Left ventricle myocardium inferior (tissue), 1 donor: ENCODE measurements at regions not wholly inside any gene's neighbourhood (a gene's known extent, or its start where the extent isn't known, plus 50 kb on each side); places are given as distances from the start of the nearest gene placed in this dataset.
"Not testable (repeated sequence)": the region's sequence is repeated elsewhere in the genome, so short reads cannot be mapped to it uniquely, and the experiment has no call there.

Experiments used
- DNase-seq: peaks from one replicate; pipeline ENCODE4 v3.0.0-alpha.2; 2020
- H3K27ac ChIP-seq: fragments of 200-600 bp; replicated peaks from 2 replicates; pipeline ENCODE4 v1.8.0; 2021
- H3K27me3 ChIP-seq: fragments of 200-600 bp; 2 replicates; pipeline ENCODE4 v1.8.0; 2021; ENCODE audit warnings: low read depth
- H3K36me3 ChIP-seq: fragments of 200-600 bp; 2 replicates; pipeline ENCODE4 v1.8.0; 2021
- H3K4me1 ChIP-seq: fragments of 200-600 bp; 2 replicates; pipeline ENCODE4 v1.8.0; 2021
- H3K4me3 ChIP-seq: fragments of 200-600 bp; 2 replicates; pipeline ENCODE4 v1.8.0; 2021; ENCODE audit warnings: mild to moderate bottlenecking, moderate library complexity
- H3K9me3 ChIP-seq: fragments of 200-600 bp; replicated peaks from 2 replicates; pipeline ENCODE4 v1.8.0; 2021
- CTCF ChIP-seq: fragments of 200-600 bp; IDR thresholded peaks from 2 replicates; pipeline ENCODE4 v1.8.0; 2021; ENCODE audit warnings: antibody characterized with exemption, mild to moderate bottlenecking, borderline replicate concordance
- intact Hi-C: fragments of 100-400 bp; cut with micrococcal nuclease; formaldehyde crosslinking; loops from one replicate; pipeline ENCODE4 v1.11.0; 2022
- donor health status: DM: no; HTN: yes; CAD: no; lungs with severe emphysema.

- no peak overlapping the region for H3K27ac ChIP-seq
- intact Hi-C loops, result no loop called here
- no peaks in the 10 kb centered on the region for H3K27me3 ChIP-seq
- no peaks in the 10 kb centered on the region for H3K36me3 ChIP-seq
- DNase-seq, result peak; percentile 10
- H3K9me3 ChIP-seq, result no peaks in the 10 kb centered on the region
- no peak overlapping the region for H3K4me3 ChIP-seq
- H3K4me1 ChIP-seq, result no peaks in the 10 kb centered on the region
- no peak for TF ChIP-seq CTCF
Measured at GRCh38 chr17:30720013-30720471, 104.5 kb downstream of the CRLF3 start.

- H3K27ac ChIP-seq, H3K4me1 ChIP-seq, H3K4me3 ChIP-seq, intact Hi-C loops, H3K36me3 ChIP-seq, H3K9me3 ChIP-seq, H3K27me3 ChIP-seq: not testable (repeated sequence)
- DNase-seq, result peak; percentile 63
- TF ChIP-seq CTCF, result peak; percentile 71
Measured at GRCh38 chr17:30719131-30719973, 105.1 kb downstream of the CRLF3 start.

- H3K27ac ChIP-seq, H3K4me1 ChIP-seq, H3K9me3 ChIP-seq, H3K36me3 ChIP-seq, H3K4me3 ChIP-seq, intact Hi-C loops, H3K27me3 ChIP-seq: not testable (repeated sequence)
- DNase-seq, result peak; percentile 2
Measured at GRCh38 chr17:30718691-30719090, 105.8 kb downstream of the CRLF3 start.

GRCh38 chr17:30718099-30718447, 106.4 kb downstream of the CRLF3 start:
- intact Hi-C loops, H3K36me3 ChIP-seq, H3K4me1 ChIP-seq, H3K27me3 ChIP-seq, H3K4me3 ChIP-seq, H3K27ac ChIP-seq, H3K9me3 ChIP-seq, DNase-seq: not testable (repeated sequence)

GRCh38 chr17:30717291-30718098, 107.0 kb downstream of the CRLF3 start:
- Histone ChIP-seq H3K27me3 (no peaks in the 10 kb centered on the region), H3K27ac (no peak overlapping the region), H3K4me1 (no peaks in the 10 kb centered on the region), H3K9me3 (no peaks in the 10 kb centered on the region), H3K36me3 (no peaks in the 10 kb centered on the region), H3K4me3 (no peak overlapping the region)
- peak; percentile 6 for DNase-seq
- TF ChIP-seq CTCF, result no peak
- intact Hi-C loops, result no loop called here

GRCh38 chr17:30716461-30717290, 107.8 kb downstream of the CRLF3 start:
- H3K36me3 ChIP-seq, result no peaks in the 10 kb centered on the region
- H3K4me1 ChIP-seq, result no peaks in the 10 kb centered on the region
- no peak overlapping the region for H3K27ac ChIP-seq
- intact Hi-C loops, result no loop called here
- peak; percentile 11 for DNase-seq
- H3K27me3 ChIP-seq, result no peaks in the 10 kb centered on the region
- TF ChIP-seq CTCF, result no peak
- H3K4me3 ChIP-seq, result no peak overlapping the region
- H3K9me3 ChIP-seq, result no peaks in the 10 kb centered on the region
